Ovary (tissue), 7 donors: ENCODE measurements at regions not wholly inside any gene's neighbourhood (a gene's known extent, or its start where the extent isn't known, plus 50 kb on each side); places are given as distances from the start of the nearest gene placed in this dataset.

ENCODE experiments used
- DNase-seq, 5 donors: peaks; one replicate each; pipeline ENCODE4 v3.0.0-alpha.2; 2019 to 2020
- H3K27ac ChIP-seq, 2 donors: fragments of 200-600 bp; one replicate each; pipeline versions ENCODE4 v1.5.1 to v1.8.0; 2019 to 2022
- H3K27me3 ChIP-seq: fragments of 200-600 bp; one replicate; pipeline ENCODE4 v1.8.0; 2022
- H3K36me3 ChIP-seq: fragments of 200-600 bp; sonication (generic); one replicate; pipeline ENCODE4 v1.5.1; 2019
- H3K4me1 ChIP-seq: one replicate; pipeline ENCODE4 v1.8.1; 2013; ENCODE audit warnings: mild to moderate bottlenecking, moderate library complexity; ENCODE audit not compliant: insufficient read depth
- H3K4me3 ChIP-seq: fragments of 200-600 bp; sonication (generic); one replicate; pipeline ENCODE4 v1.5.1; 2017
- H3K9me3 ChIP-seq, 2 donors: fragments of 200-600 bp in 1 of 2; sonication (generic) in 1 of 2; one replicate each; pipeline versions ENCODE4 v1.5.1 to v1.8.1; 2013 to 2019; ENCODE audit warnings: mild to moderate bottlenecking in 1 of 2, moderate library complexity in 1 of 2
- EP300 ChIP-seq: sonication (generic); formaldehyde crosslinking; IDR thresholded peaks from one replicate; pipeline ENCODE4 v1.6.1; 2017; ENCODE audit warnings: antibody characterized with exemption
- POLR2A ChIP-seq: fragments of 450-650 bp; IDR thresholded peaks from one replicate; pipeline ENCODE4 v1.6.1; 2017; ENCODE audit warnings: antibody characterized with exemption, mild to moderate bottlenecking, moderate library complexity
- WGBS, 3 donors: extraction: QIAGEN DNeasy Blood & Tissue Kit in 1 of 3; methylation state at CpG; one replicate each; pipeline versions ENCODE4 v1.1.5 to v1.1.7; 2013 to 2017; 5-methylcytosine and 5-hydroxymethylcytosine counted together
- intact Hi-C, 4 donors: fragments of 100-400 bp; cut with DNase I; formaldehyde crosslinking; loops; one replicate each; pipeline versions ENCODE4 v1.11.0 to v1.15.1; 2022 to 2023
- TF ChIP-seq, protein P1 (sequence below), 3 donors: fragments of 450-650 bp in 2 of 3; fragments of 200-600 bp in 1 of 3; IDR thresholded peaks; one replicate each; pipeline versions ENCODE4 v1.5.1 to v1.8.0; 2016 to 2022; ENCODE audit warnings: antibody characterized with exemption in 3 of 3, mild to moderate bottlenecking in 1 of 3
- donor health status: DM: no; HTN: no; CAD: no; lungs with moderate emphysema.
- donor health status: DM: no; HTN: no; CAD: no.
- donor health status: Bipolar disorder and iron deficiency.
- donor health status: DM: no; HTN: no; CAD: no.
- donor health status: DM: yes; HTN: yes; CAD: no.

DNA sequence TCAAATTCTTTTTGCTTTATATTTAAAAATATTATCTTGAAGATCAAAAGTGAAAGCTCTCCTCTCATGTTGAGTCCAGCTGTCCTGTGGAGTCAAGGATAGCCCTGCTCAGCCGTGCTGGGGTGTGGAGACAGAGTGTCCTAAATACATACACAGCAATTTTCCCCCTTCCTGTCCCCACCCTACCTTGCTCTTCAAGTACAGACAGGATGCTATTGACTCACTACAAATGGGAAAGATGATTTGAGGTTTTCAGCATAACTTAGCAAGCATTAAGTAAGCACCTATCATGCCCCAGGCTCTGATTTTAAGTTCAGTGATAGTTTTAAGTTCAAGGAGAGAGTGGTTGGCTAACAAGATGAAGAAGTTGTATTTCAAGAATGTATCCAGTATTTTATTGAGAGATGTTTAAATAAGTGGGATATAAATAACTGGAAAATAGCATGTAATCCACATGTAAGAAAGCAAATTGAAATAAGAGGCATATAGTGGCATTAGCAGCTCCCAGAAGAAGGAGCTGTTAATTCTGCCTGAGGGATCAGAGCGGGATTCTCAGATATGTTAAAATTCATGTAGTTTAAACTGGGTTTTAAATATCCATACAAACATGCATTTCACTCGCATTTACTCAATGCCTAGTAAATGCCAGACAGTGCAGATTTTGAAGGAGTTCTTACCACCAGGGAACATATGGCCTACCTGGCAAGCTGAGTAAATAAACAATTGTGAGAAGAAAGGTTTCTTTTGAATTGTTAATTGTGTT lies 183.5 kb upstream of the ANKFN1 start:
- H3K9me3 ChIP-seq, result no peaks in the 10 kb centered on the region
- DNase-seq, result no peak
- H3K4me3 ChIP-seq, result no peak overlapping the region
- H3K4me1 ChIP-seq, result no peaks in the 10 kb centered on the region
- H3K36me3 ChIP-seq, result no peaks in the 10 kb centered on the region
- no peak overlapping the region for H3K27ac ChIP-seq
- H3K27me3 ChIP-seq, result no peaks in the 10 kb centered on the region
- intact Hi-C loops, result no loop called here
- WGBS, 3 donors, result 54 to 71% (median 54%) methylated on average over 3 of the region's 3 CpGs
- TF ChIP-seq, protein P1, sequence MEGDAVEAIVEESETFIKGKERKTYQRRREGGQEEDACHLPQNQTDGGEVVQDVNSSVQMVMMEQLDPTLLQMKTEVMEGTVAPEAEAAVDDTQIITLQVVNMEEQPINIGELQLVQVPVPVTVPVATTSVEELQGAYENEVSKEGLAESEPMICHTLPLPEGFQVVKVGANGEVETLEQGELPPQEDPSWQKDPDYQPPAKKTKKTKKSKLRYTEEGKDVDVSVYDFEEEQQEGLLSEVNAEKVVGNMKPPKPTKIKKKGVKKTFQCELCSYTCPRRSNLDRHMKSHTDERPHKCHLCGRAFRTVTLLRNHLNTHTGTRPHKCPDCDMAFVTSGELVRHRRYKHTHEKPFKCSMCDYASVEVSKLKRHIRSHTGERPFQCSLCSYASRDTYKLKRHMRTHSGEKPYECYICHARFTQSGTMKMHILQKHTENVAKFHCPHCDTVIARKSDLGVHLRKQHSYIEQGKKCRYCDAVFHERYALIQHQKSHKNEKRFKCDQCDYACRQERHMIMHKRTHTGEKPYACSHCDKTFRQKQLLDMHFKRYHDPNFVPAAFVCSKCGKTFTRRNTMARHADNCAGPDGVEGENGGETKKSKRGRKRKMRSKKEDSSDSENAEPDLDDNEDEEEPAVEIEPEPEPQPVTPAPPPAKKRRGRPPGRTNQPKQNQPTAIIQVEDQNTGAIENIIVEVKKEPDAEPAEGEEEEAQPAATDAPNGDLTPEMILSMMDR (IDR thresholded peaks at IDR 0.05), result no peak
- TF ChIP-seq EP300 (no peak), POLR2A (no peak)

DNA sequence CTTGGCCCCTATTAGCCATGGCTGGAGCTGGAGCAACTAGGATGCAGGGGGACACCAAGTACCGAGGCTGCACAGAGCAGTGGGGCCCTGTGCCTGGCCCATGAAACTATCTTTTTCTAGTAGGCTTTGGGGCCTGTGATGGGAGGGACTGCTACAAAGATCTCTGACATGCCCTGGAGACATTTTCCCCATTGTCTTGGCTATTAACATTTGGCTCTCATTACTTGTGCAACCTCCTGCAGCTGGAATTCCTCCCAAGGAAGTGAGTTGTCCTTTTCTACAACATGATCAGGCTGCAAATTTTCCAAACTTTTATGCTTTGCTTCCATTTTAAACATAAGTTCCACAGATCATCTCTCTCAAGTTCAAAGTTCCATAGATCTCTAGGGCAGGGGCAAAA lies 174.7 kb upstream of the ANKFN1 start:
- WGBS, 3 donors, result 71 to 93% (median 80%) methylated on average over 1 of the region's 1 CpG
- TF ChIP-seq EP300, result no peak
- TF ChIP-seq POLR2A, result no peak
- TF ChIP-seq, protein P1 (IDR thresholded peaks at IDR 0.05), result no peak

DNA sequence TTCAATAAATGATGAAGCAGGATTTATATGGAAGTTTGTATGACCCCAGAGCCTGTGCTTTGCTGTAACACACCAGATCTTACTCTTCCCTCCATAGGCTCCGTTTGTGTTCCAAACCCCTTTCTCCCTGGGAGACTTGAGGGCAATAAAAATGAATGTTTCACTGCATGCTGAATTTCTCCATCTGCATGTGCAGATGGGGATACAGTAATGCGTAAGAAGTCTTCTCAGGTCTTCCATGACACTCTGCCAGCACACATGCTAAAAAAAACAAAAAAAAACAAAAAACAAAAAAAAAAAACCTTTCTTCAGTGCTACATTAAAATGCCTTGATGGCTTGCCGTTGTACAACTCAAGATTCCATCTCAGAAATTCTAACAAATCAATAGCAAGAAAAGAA lies 170.2 kb upstream of the ANKFN1 start:
- Histone ChIP-seq H3K9me3 (no peaks in the 10 kb centered on the region), H3K4me3 (no peak overlapping the region), H3K27me3 (no peaks in the 10 kb centered on the region), H3K4me1 (no peaks in the 10 kb centered on the region), H3K27ac (no peak overlapping the region), H3K36me3 (no peaks in the 10 kb centered on the region)
- no peak for TF ChIP-seq EP300
- no peak for TF ChIP-seq POLR2A
- TF ChIP-seq, protein P1 (IDR thresholded peaks at IDR 0.05), result no peak
- intact Hi-C loops, result no loop called here
- 64 to 77% (median 66%) methylated on average over 3 of the region's 3 CpGs for WGBS, 3 donors
- no peak for DNase-seq

More for the DNA sequence above, 174.7 kb upstream of the ANKFN1 start:
- no peak for DNase-seq
- no peaks in the 10 kb centered on the region for H3K9me3 ChIP-seq
- H3K4me1 ChIP-seq, result no peaks in the 10 kb centered on the region
- intact Hi-C loops, result no loop called here
- no peaks in the 10 kb centered on the region for H3K27me3 ChIP-seq
- H3K36me3 ChIP-seq, result no peaks in the 10 kb centered on the region
- H3K4me3 ChIP-seq, result no peak overlapping the region
- H3K27ac ChIP-seq, result no peak overlapping the region

DNA sequence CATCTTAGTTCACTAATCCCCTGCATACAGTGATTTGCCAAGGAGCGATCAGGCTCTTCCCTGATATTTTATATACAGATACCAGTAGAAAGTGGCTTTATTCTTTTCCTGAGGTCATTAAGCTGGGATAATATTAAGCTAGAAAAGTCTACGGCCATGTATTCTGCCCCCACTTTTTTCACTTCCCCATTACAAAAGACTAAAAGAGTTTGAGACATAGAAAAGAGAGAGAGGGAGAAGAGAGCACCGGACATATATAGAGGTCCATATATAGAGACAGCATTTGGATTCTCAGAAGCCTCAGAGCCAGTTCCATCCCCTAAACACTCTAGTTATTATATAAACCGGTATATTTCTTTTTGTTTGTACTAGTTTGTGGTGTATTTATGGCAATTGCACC lies 166.5 kb upstream of the ANKFN1 start:
- no peak for DNase-seq
- Histone ChIP-seq H3K27me3 (no peaks in the 10 kb centered on the region), H3K27ac (no peak overlapping the region), H3K4me1 (no peaks in the 10 kb centered on the region), H3K4me3 (no peak overlapping the region), H3K9me3 (no peaks in the 10 kb centered on the region), H3K36me3 (no peaks in the 10 kb centered on the region)
- intact Hi-C loops, result no loop called here
- WGBS, 3 donors, result 70 to 86% (median 80%) methylated on average over 4 of the region's 4 CpGs
- no peak for TF ChIP-seq EP300
- no peak for TF ChIP-seq POLR2A
- TF ChIP-seq, protein P1 (IDR thresholded peaks at IDR 0.05), result no peak
